ENCODE measurements at regions not wholly inside any gene's neighbourhood (a gene's known extent, or its start where the extent isn't known, plus 50 kb on each side); places are given as distances from the start of the nearest gene placed in this dataset.

- peak; percentile 73 for DNase-seq (ENCODE audit: low spot score)
Measured at GRCh38 chr2:226030788-226031646, 631.5 kb downstream of the NYAP2 start.

GRCh38 chr2:226030369-226030768, 630.9 kb downstream of the NYAP2 start:
- DNase-seq (ENCODE audit: low spot score) = no peak

GRCh38 chr2:226023946-226024345, 624.4 kb downstream of the NYAP2 start:
- DNase-seq (ENCODE audit: low spot score) = no peak

- DNase-seq (ENCODE audit: low spot score) = no peak
Measured at GRCh38 chr2:226023383-226023782, 623.9 kb downstream of the NYAP2 start.

- DNase-seq (ENCODE audit: low spot score) = no peak
Measured at GRCh38 chr2:226020956-226021355, 621.4 kb downstream of the NYAP2 start.

- DNase-seq (ENCODE audit: low spot score) = no peak
Measured at GRCh38 chr2:226020176-226020575, 620.7 kb downstream of the NYAP2 start.

GRCh38 chr2:226018641-226019040, 619.1 kb downstream of the NYAP2 start:
- no peak for DNase-seq (ENCODE audit: low spot score)

GRCh38 chr2:226017537-226017936, 618.0 kb downstream of the NYAP2 start:
- DNase-seq (ENCODE audit: low spot score) = no peak

GRCh38 chr2:226017107-226017506, 617.6 kb downstream of the NYAP2 start:
- DNase-seq (ENCODE audit: low spot score) = no peak

GRCh38 chr2:226011716-226012450, 612.4 kb downstream of the NYAP2 start:
- DNase-seq (ENCODE audit: low spot score) = no peak

GRCh38 chr2:226002438-226002837, 602.9 kb downstream of the NYAP2 start:
- peak; percentile 58 for DNase-seq (ENCODE audit: low spot score)

- no peak for DNase-seq (ENCODE audit: low spot score)
Measured at GRCh38 chr2:226001716-226002115, 602.2 kb downstream of the NYAP2 start.

- DNase-seq (ENCODE audit: low spot score) = no peak
Measured at GRCh38 chr2:225999692-226000091, 600.2 kb downstream of the NYAP2 start.

GRCh38 chr2:225998653-225999052, 599.1 kb downstream of the NYAP2 start:
- peak; percentile 5 for DNase-seq (ENCODE audit: low spot score)

GRCh38 chr2:225998116-225998515, 598.6 kb downstream of the NYAP2 start:
- DNase-seq (ENCODE audit: low spot score) = no peak

GRCh38 chr2:225996462-225996828, 596.9 kb downstream of the NYAP2 start:
- DNase-seq (ENCODE audit: low spot score) = no peak

- DNase-seq (ENCODE audit: low spot score) = no peak
Measured at GRCh38 chr2:225995796-225996461, 596.4 kb downstream of the NYAP2 start.

- DNase-seq (ENCODE audit: low spot score) = peak; percentile 12
Measured at GRCh38 chr2:225994748-225995405, 595.4 kb downstream of the NYAP2 start.

- DNase-seq (ENCODE audit: low spot score) = no peak
Measured at GRCh38 chr2:225993430-225993829, 593.9 kb downstream of the NYAP2 start.

GRCh38 chr2:225989809-225990208, 590.3 kb downstream of the NYAP2 start:
- DNase-seq (ENCODE audit: low spot score) = no peak

- DNase-seq (ENCODE audit: low spot score) = no peak
Measured at GRCh38 chr2:225980372-225980771, 580.9 kb downstream of the NYAP2 start.

- no peak for DNase-seq (ENCODE audit: low spot score)
Measured at GRCh38 chr2:225971433-225971832, 571.9 kb downstream of the NYAP2 start.

All from AG08396 (cell line).